PFSK-1 (cell line): ENCODE measurements at regions not wholly inside any gene's neighbourhood (a gene's known extent, or its start where the extent isn't known, plus 50 kb on each side); places are given as distances from the start of the nearest gene placed in this dataset.

ENCODE experiments used
- FOXP2 ChIP-seq: optimal IDR thresholded peaks from 2 replicates; pipeline ENCODE3; 2011; ENCODE audit warnings: borderline replicate concordance, control low read depth, inconsistent platforms; ENCODE audit not compliant: insufficient read depth; ENCODE audit errors: extremely low read length, extremely low read depth
- POLR2AphosphoS5 ChIP-seq: IDR thresholded peaks from 2 replicates; pipeline ENCODE4 v1.6.1; 2012; ENCODE audit warnings: low read depth, mild to moderate bottlenecking, control low read depth, low read length, moderate library complexity
- REST ChIP-seq, 2 experiments: IDR thresholded peaks; 2 replicates each; pipeline versions ENCODE4 v1.6.1 to v1.8.0; 2011 to 2012; ENCODE audit warnings: low read depth in 2 of 2, low read length in 2 of 2, control low read depth in 1 of 2, inconsistent platforms in 1 of 2, mild to moderate bottlenecking in 1 of 2, moderate library complexity in 1 of 2; ENCODE audit not compliant: insufficient read depth in 1 of 2
- TAF1 ChIP-seq: IDR thresholded peaks from 2 replicates; pipeline ENCODE4 v1.6.1; 2012; ENCODE audit warnings: low read length, control low read depth, borderline replicate concordance; ENCODE audit not compliant: insufficient read depth

- TF ChIP-seq REST (IDR thresholded peaks at IDR 0.05; ENCODE audit: insufficient read depth in 1 of 2, low read depth in 2 of 2, low read length in 2 of 2): no peak
- TF ChIP-seq POLR2AphosphoS5: no peak
- no peak for TF ChIP-seq TAF1
- no peak for TF ChIP-seq FOXP2
Measured at GRCh38 chr4:27168783-27169182, 308.1 kb downstream of the STIM2 start.
